ENCODE measurements at regions not wholly inside any gene's neighbourhood (a gene's known extent, or its start where the extent isn't known, plus 50 kb on each side); places are given as distances from the start of the nearest gene placed in this dataset.

- no peak for TF ChIP-seq POLR2AphosphoS5 (IDR thresholded peaks at IDR 0.05; ENCODE audit: borderline replicate concordance, low read depth, low read length)
- TF ChIP-seq EZH2 (IDR thresholded peaks at IDR 0.05), result no peak
- no peak for TF ChIP-seq FOXP2 (optimal IDR thresholded peaks at IDR 0.05; ENCODE audit: control extremely low read depth, extremely low read length, insufficient read depth)
Measured at GRCh38 chr4:120316416-120316815, 249.8 kb upstream of the MAD2L1 start.
